ENCODE measurements at regions not wholly inside any gene's neighbourhood (a gene's known extent, or its start where the extent isn't known, plus 50 kb on each side); places are given as distances from the start of the nearest gene placed in this dataset.

DNA sequence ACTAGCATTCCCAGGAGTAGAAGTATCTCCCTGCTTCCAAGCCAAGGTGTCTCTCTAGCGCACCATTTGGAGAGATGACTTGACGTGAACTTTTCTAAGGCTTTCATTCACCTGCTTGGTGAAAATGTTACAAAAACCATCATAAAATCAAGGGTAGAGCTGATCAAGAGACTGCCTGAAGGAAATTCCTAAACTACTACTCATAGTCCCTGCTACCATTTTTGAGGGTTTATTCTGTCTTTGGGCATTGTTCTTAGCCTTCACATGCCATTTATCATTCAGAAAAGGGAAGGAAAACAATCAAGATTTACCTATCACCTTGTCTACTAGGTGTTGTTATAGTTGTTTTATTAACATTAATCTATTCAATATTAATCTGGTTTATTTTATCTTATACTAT is 525.8 kb downstream of the NTRK3 start:
- TF ChIP-seq, protein P1, sequence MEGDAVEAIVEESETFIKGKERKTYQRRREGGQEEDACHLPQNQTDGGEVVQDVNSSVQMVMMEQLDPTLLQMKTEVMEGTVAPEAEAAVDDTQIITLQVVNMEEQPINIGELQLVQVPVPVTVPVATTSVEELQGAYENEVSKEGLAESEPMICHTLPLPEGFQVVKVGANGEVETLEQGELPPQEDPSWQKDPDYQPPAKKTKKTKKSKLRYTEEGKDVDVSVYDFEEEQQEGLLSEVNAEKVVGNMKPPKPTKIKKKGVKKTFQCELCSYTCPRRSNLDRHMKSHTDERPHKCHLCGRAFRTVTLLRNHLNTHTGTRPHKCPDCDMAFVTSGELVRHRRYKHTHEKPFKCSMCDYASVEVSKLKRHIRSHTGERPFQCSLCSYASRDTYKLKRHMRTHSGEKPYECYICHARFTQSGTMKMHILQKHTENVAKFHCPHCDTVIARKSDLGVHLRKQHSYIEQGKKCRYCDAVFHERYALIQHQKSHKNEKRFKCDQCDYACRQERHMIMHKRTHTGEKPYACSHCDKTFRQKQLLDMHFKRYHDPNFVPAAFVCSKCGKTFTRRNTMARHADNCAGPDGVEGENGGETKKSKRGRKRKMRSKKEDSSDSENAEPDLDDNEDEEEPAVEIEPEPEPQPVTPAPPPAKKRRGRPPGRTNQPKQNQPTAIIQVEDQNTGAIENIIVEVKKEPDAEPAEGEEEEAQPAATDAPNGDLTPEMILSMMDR (IDR thresholded peaks at IDR 0.05; ENCODE audit: low read depth, low read length): no peak
- no peak for DNase-seq (ENCODE audit: low read depth in 2 of 2)
- H3K4me3 ChIP-seq (replicated peaks in 1 of 2; ENCODE audit: low read depth in 2 of 2, low read length in 2 of 2): no peak overlapping the region

DNA sequence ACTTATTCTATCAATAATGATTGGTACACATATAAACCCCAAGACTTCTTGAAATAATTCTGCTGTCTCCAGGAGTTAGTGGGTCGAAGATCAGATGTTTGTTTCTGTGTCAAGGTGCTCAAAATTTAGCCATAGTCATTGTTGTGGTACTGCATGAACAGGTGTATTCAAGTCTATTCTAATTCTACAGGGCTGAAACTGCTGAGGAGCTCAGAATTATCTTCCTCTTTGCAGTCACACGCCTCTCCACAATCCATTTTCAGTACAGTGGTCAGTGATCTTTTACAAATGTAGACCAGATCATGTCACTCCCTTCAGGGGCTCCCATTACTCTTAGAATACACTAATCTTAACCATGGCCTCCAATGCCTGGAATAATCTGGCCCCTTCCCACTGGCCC is 527.5 kb downstream of the NTRK3 start:
- no peak overlapping the region for H3K4me3 ChIP-seq (replicated peaks in 1 of 2; ENCODE audit: low read depth in 2 of 2, low read length in 2 of 2)
- TF ChIP-seq, protein P1 (IDR thresholded peaks at IDR 0.05; ENCODE audit: low read depth, low read length): no peak
- no peak for DNase-seq (ENCODE audit: low read depth in 2 of 2)

DNA sequence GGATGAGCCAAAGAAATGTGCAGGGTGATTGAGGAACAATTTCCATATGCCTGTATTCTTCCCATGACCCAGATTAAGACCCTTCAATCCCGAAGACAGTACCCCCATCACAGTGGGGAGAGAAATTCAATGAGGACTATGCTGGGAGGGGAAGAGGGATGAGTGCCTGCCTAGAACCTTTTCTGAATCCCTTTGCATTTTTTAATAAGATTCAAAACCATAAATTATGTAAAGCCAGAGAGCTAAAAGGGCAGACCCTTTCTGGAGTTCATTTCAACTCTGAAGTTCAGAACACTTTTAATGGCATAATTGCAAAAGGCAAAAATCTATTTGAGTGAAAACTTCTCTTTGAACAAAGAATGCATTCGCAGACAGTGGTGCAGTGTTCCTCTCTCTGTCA is 529.5 kb downstream of the NTRK3 start:
- TF ChIP-seq, protein P1 (IDR thresholded peaks at IDR 0.05; ENCODE audit: low read depth, low read length): no peak
- H3K4me3 ChIP-seq (replicated peaks in 1 of 2; ENCODE audit: low read depth in 2 of 2, low read length in 2 of 2): no peak overlapping the region
- no peak for DNase-seq (ENCODE audit: low read depth in 2 of 2)

DNA sequence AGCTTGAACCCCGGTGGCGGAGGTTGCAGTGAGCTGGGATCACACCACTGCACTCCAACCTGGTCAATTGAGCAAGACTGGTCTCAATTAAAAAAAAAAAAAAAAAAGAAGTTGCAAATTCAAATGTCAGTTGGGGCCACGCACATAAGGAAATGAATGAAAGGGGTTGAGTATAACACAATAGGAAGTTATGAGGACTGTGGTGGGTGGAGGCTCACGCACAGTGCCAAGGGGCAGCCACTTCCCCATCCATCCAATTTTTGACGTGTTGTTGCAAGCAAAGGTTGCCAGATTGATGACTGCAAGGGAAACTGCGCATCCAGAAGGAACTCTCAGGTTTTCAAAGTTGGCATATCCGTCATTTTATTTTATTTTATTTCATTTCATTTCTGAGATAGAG is 532.2 kb downstream of the NTRK3 start:
- H3K4me3 ChIP-seq (replicated peaks in 1 of 2; ENCODE audit: low read depth in 2 of 2, low read length in 2 of 2): no peak overlapping the region
- TF ChIP-seq, protein P1 (IDR thresholded peaks at IDR 0.05; ENCODE audit: low read depth, low read length): no peak
- no peak for DNase-seq (ENCODE audit: low read depth in 2 of 2)

DNA sequence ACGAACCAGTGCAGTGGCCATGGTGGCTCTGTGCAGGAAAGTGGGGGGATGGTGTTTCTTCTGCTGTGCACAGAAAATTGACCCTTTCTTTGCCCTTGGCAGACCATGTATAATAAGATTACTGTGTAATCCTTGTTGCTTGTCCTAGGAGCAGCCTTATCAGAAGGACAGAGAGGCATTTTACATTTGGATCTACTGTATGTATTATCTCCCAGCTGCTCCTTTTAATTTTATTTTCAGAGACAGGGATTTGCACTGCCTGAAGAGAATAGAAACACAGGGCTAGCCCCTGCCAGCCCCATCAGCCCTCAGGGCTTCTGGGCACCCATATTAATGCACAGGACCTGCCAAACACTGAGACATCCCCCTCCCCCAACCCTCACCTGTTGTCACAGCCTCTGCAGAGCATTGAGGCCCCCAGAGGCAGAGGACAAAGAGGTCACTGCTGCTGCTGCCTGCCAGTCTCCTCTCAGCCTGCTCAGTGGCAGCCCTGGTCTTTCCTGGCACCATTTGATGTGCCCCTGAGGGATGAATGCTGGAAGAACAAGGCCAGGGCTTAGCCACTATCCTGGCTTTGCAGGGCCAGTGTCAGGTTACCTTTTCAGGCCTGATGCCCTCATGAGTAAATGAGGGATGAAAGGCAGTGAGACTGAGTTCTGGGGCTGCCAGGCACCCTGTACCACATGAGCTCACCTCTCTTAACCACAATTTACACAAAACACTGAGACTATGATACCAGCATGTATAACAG is 533.4 kb downstream of the NTRK3 start:
- no peak for DNase-seq (ENCODE audit: low read depth in 2 of 2)
- TF ChIP-seq, protein P1 (IDR thresholded peaks at IDR 0.05; ENCODE audit: low read depth, low read length): no peak
- no peak overlapping the region for H3K4me3 ChIP-seq (replicated peaks in 1 of 2; ENCODE audit: low read depth in 2 of 2, low read length in 2 of 2)

DNA sequence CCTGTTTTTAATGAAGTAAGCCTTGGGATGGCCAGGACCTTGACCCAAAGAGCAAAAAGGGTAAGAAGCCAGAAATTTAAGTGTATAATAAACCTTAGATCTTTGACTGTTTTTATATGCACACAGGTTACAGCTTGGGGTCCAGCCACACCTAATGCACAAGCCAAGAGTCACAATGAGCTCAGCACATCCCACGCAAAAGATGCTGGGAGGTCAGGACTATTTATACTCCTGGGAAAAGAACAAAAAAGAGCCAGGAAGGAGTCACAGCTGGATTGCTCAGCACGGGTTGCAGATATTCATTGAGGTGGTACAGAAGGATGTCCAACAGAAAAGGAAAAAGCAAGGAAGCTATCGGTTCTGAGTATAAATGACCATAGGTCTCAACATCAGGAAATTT is 536.3 kb downstream of the NTRK3 start:
- TF ChIP-seq, protein P1 (IDR thresholded peaks at IDR 0.05; ENCODE audit: low read depth, low read length): no peak
- DNase-seq (ENCODE audit: low read depth in 2 of 2): no peak

DNA sequence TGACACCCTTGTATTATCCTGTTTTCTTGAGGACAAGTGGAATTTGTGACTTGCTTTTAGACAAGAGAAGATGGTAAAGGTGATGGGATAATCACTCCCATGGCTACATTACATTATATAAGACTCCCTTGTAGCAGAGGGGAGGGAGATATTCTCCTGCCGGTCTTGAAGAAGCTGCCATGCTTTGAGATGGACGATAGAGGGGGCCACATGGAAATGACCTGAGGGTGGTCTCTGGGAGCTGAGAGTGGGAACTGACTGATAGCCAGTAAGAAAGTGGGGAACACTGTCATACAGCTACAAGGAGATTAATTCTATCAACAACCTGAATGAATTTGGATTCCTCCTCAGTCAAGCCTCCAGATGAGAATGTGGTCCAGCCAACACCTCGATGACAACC is 540.1 kb downstream of the NTRK3 start:
- no peak overlapping the region for H3K4me3 ChIP-seq (replicated peaks in 1 of 2; ENCODE audit: low read depth in 2 of 2, low read length in 2 of 2)
- no peak for DNase-seq (ENCODE audit: low read depth in 2 of 2)
- TF ChIP-seq, protein P1 (IDR thresholded peaks at IDR 0.05; ENCODE audit: low read depth, low read length): no peak

More for the DNA sequence above, 536.3 kb downstream of the NTRK3 start:
- no peak overlapping the region for H3K4me3 ChIP-seq (replicated peaks in 1 of 2; ENCODE audit: low read depth in 2 of 2, low read length in 2 of 2)
